ENCODE measurements at regions not wholly inside any gene's neighbourhood (a gene's known extent, or its start where the extent isn't known, plus 50 kb on each side); places are given as distances from the start of the nearest gene placed in this dataset.

DNA sequence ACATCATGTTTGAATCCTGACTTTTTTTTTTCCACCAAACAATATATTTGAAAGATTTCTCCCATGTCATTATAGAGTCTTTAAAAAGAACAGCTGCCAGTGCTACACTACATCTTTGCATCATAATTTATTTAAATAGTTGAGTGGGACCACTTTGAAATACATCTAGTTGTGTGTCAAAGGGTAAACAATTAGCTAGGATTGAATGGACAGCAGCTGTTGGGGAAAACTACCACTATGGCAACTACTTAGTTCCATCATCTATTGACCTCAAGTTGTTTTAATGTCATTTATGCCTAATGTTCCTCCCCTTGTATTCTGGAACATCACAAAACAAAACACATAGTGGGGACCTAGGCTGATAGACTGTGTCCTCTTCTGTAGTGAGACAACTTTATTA is 985.1 kb downstream of the SORCS1 start:
- TF ChIP-seq, protein P1, sequence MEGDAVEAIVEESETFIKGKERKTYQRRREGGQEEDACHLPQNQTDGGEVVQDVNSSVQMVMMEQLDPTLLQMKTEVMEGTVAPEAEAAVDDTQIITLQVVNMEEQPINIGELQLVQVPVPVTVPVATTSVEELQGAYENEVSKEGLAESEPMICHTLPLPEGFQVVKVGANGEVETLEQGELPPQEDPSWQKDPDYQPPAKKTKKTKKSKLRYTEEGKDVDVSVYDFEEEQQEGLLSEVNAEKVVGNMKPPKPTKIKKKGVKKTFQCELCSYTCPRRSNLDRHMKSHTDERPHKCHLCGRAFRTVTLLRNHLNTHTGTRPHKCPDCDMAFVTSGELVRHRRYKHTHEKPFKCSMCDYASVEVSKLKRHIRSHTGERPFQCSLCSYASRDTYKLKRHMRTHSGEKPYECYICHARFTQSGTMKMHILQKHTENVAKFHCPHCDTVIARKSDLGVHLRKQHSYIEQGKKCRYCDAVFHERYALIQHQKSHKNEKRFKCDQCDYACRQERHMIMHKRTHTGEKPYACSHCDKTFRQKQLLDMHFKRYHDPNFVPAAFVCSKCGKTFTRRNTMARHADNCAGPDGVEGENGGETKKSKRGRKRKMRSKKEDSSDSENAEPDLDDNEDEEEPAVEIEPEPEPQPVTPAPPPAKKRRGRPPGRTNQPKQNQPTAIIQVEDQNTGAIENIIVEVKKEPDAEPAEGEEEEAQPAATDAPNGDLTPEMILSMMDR (IDR thresholded peaks at IDR 0.05): no peak
- no peak for TF ChIP-seq EP300 (IDR thresholded peaks at IDR 0.05)

All from esophagus muscularis mucosa (tissue), 3 donors.